ENCODE measurements at regions not wholly inside any gene's neighbourhood (a gene's known extent, or its start where the extent isn't known, plus 50 kb on each side); places are given as distances from the start of the nearest gene placed in this dataset.

GRCh38 chr2:56715683-56716082, 531.9 kb downstream of the CCDC85A start:
- TF ChIP-seq CTCF (conservative IDR thresholded peaks at IDR 0.05; ENCODE audit: low read depth, low read length): no peak
- no peak for TF ChIP-seq EZH2 (IDR thresholded peaks at IDR 0.05; ENCODE audit: low read length, unreplicated experiment)
- TF ChIP-seq EZH2phosphoT487 (IDR thresholded peaks at IDR 0.05; ENCODE audit: borderline replicate concordance, low read length): no peak
